ENCODE measurements at regions not wholly inside any gene's neighbourhood (a gene's known extent, or its start where the extent isn't known, plus 50 kb on each side); places are given as distances from the start of the nearest gene placed in this dataset.
"Not testable (repeated sequence)": the region's sequence is repeated elsewhere in the genome, so short reads cannot be mapped to it uniquely, and the experiment has no call there.

GRCh38 chr4:169894767-169895166 is 131.4 kb downstream of the MFAP3L start:
- not testable (repeated sequence) for DNase-seq

DNA sequence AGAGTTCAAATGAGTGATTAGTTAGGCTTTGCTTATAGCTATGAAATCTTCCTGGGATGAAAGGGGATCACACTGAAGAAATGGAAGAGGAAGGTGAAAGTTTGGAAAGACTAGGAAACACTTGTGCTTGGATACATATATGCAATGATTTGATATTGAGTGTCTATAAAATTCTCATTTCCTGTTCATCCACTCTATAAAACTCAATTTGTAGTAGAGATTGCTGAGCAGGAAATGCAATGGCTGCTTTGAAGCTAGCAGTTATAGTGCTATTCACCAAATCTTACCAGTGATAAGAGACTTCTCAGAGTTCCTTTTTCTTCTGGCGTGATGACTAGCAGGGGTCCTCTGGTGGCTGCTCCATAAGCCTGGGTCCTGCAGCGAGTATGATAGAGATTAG is 128.1 kb upstream of the HPF1 start:
- DNase-seq: no peak

DNA sequence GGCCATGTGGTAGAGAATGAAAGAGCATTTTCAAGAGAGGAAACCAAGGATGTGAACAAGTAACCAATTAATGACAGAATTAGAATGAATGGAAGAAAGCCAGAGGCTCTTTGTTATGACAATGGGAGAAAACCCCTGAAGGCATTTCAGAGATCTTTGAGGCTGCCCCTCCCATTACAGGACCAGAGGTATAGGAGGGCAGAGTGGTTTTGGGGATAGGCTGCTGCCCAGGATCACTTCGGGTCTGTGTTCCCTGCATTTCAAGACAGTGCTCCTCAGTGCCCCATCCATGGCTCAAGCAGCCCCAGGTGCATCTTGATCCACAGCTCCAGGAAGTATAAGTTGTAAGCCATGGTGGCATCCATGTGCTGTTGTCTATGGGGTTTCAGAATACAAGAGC is 124.0 kb upstream of the HPF1 start:
- DNase-seq: no peak

GRCh38 chr4:169870507-169870906 is 112.8 kb upstream of the HPF1 start:
- DNase-seq: no peak

DNA sequence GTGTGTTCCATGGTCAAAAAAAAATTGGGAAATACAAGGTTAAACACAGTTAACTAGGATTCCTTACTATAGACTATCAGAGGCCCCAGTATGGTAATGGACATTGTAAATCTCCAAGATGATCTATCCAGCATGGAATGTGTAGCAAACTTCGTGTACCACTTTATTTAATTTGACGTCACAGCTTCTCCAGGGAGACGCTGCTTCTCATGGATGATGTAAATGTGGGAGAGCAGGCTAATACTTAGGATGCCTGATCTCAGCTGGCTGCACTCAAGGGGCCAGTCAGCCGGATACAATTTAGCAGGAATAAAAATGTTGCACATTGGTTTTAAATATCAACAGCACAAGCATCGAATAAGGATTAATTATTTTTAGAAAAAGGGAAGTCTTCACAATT is 111.7 kb upstream of the HPF1 start:
- DNase-seq: no peak

DNA sequence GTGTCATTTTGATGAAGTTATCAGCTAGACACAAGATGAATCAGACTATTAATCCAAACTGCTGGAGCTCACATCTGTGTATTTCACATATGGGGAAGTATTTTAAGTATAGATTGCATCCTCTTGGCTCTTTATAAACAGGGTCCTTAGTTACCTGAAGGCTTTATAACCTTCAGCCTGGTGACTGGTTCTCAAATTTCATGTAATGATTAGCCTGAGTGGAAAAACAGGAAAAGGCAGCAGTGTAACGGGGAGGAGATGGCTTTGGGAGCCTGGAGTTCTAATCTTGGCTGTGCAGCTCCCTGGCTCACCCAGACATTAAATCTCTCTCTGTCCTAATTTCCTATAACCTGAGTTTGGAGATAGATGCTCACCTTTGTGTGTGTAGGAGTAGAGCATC is 103.8 kb upstream of the HPF1 start:
- DNase-seq: no peak

DNA sequence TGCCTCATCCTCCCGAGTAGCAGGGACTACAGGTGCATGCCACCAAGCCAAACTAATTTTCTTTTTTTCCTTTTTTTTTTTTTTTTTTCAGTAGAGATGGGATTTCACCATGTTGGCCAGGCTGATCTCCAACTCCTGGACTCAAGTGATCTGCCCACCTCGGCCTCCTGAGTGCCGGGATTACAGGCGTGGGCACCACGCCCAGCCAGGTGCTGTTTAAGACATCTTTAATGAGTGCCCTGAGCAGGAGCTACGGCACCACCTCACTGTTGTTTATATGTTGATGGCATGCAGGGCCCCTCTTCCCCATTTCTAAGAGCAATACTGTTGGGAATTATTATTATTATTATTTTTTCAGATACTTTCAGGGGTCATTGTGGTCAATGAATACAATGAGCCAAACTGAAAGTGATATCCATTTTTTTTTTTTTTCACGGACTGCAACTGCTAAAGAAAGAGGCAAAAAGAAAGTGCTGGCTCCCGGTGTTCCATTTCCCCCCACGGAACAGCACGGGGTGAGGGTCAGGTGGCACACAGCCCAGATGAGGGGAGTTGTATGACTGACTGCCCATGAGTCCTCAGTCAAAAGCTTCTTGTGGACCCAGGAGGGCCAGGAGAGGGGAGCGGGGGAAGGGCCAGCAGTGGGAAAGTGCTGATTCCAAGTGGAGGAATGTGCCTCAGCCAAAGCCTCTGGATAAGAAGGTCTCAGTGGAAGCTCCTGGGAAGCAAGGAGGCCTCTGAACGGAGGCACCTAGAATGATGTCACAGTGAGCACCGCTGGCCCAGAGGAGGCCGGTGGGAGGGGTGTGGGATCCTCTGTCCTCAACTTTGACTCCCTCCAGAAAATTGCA is 101.8 kb upstream of the HPF1 start:
- no peak for DNase-seq

GRCh38 chr4:169854090-169854489 is 96.3 kb upstream of the HPF1 start:
- DNase-seq: no peak

DNA sequence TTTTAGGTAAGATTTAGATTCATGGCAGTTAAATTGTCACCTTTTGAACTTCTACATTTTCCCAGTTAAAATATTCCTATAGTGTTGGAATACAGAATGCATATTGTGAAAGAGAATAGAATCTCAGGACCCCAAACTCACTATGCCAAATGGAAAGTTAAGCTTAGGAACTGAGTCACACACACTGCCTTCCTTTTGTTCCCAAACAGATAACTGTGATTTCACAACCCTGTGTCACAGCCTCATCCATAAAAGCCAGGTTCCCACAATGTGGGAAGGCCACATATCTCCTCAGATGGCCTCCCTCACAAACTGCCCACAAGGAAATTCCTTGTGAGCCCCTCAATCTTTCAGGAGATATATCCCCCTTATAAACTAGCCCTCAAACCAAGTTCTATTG is 94.7 kb upstream of the HPF1 start:
- no peak for DNase-seq

DNA sequence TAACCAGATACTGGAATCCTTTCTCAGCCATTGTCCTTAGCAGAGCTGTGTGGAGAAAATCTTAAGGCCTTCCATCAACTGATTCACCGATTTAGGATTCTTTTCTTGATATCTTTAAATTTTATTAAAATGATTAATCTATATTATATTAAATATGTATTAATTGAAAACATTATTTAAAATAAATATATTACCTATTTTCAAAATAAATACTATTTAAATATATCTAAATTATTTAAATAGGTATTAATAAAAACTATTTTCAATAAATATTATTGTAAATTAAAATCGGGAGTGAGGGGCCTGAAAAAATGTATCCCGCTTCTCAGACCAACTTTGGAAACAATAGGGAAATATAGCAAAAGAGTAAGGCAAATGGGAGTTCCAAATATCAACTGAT is 94.0 kb upstream of the HPF1 start:
- DNase-seq: no peak

DNA sequence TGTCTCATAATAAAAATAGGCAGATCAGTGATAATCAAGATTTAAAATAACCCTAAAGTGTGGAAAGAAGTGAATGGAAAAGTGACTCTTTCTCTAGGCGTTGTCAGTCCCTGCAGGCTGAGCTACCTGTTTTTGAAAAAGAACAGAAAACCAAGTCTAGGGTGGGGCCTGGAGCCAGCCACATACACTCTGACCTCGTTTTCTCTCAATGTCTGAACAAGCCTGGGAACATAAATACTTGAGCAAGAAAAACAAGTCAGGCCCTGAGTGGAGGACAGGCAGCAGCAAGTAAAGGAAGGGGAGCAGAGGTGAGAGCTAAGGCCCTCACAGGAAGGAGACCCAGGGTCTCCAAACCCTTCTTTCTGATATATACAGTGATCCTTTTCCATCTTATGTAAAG is 91.7 kb upstream of the HPF1 start:
- no peak for DNase-seq

GRCh38 chr4:169848018-169848417 is 90.3 kb upstream of the HPF1 start:
- DNase-seq: no peak

GRCh38 chr4:169847171-169847570 is 89.4 kb upstream of the HPF1 start:
- no peak for DNase-seq

DNA sequence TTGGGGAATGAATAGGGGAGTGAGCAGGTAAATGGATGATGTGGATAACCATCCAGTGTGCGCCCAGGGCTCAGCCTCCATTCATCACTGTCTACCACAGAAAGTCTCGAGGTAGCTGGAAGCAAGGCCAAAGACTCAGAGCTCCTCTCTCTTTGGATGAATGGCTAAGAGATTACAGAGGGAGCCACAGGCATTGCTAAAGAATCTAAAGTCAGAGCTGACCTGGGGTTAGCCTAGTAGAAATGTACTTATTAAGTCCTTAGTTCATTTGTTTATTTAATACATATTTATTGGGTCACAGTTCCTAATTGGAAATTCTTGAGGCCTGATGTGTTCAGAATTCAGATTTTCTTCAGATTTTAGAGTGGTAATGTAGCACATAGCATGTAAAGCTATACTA is 88.7 kb upstream of the HPF1 start:
- DNase-seq: no peak

DNA sequence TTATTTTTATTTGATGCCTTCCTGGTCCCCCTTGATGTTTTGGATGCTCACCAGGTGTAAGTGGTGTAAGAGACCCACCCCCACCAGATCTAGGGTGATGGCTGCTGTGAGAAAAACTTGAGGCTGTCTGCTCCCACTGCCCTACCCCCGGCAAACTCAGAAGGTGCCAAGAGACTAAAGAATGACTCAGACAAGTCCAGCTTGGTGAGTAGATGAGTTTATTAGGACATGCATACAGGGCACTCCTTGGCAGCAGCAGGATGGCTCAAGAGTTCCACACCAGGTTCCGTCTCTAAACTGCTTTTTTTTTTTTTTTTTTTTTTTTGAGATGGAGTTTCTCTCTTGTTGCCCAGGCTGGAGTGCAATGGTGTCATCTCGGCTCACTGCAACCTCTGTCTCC is 84.0 kb upstream of the HPF1 start:
- DNase-seq: no peak

DNA sequence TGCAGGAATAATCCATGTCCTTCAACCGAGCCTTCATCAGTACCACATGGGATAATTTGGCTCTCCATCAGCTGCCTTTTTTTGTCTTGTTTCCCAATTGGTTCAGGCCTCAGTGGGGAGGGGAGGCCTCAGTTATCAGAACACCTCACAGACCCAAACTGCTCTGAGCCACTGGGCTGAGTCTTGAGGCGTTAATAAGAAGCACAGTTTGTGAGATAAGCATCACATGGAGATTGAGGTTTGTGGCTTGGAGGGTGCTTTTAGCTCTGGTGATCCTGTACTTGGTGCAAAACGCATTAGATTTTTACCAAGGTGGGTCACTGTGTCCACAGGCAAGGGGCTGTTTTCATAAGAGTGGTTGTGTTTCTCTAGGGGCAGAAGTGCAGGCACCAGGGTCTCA is 82.8 kb upstream of the HPF1 start:
- no peak for DNase-seq

GRCh38 chr4:169828329-169828728 is 70.6 kb upstream of the HPF1 start:
- not testable (repeated sequence) for DNase-seq

- no peak for DNase-seq
Measured at GRCh38 chr4:169826634-169827187, 69.0 kb upstream of the HPF1 start.

DNA sequence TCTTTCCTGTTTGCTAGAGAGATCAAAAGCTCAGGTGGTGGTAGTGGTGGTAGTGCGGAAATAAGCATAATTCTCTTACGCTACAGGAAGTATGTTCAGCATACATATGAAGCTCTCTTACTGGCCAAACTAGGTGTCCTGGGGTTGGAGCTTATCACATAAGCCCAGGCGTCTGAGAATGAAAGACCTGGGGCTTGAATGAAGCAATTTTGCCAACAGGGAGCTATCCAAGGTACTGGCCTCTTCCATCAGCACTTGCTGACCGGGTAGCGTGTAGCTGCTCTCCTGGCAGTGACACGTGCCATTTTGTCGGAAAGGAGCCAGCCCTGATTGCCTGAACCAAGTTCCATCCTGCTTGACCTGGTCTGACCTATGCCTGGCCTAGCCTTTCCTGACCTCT is 65.9 kb upstream of the HPF1 start:
- peak in 1 of 51 donors; percentile 12 for DNase-seq

DNA sequence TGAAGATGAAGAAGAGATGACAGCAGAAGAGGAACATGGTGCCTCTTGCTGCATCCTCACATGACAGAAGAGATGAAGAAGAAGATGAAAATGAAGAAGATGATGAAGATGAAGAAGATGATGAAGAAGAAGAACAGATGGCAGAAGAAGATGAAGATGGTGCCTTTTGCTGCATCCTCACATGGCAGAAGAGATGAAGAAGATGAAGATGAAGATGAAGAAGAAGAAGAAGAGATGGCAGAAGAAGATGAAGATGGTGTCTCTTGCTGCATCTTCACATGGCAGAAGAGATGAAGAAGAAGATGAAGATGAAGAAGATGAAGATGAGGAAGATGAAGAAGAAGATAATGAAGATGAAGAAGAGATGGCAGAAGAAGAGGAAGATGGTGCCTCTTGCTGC is 63.7 kb upstream of the HPF1 start:
- no peak for DNase-seq

DNA sequence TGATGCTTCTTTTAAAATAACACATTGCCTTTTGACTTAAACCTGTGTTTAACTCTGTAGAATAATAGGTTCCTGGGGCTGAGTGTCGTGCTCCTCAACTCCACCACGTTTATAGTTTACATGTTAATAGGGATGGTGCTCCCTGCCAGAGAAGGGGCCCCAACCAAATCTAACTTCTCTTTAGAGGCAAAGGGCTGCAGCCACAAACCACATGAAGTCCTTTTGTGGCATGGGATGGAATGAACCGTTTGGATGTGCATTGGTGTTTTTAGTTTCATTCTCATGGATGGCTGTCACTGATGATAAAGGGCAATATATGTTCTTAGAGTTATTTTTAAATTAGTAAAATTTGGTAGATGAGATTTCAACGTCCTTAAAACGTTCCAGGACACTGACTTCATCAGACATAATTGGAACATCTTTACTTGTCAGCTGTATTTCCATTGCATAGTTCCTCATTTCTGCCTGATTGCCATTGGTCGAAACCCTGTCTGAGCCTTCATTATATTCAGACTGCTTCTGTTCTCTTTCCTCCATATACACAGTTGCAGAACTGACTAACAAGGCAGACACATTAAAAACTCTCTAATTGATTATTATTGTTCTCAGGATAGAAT is 60.4 kb upstream of the HPF1 start:
- DNase-seq: no peak

GRCh38 chr4:169815606-169816005 is 57.9 kb upstream of the HPF1 start:
- DNase-seq: no peak

GRCh38 chr4:169811476-169811875 is 53.7 kb upstream of the HPF1 start:
- no peak for DNase-seq

Measured in hypothalamus (tissue), 51 donors.